ENCODE measurements at regions not wholly inside any gene's neighbourhood (a gene's known extent, or its start where the extent isn't known, plus 50 kb on each side); places are given as distances from the start of the nearest gene placed in this dataset.
"Not testable (repeated sequence)": the region's sequence is repeated elsewhere in the genome, so short reads cannot be mapped to it uniquely, and the experiment has no call there.

DNA sequence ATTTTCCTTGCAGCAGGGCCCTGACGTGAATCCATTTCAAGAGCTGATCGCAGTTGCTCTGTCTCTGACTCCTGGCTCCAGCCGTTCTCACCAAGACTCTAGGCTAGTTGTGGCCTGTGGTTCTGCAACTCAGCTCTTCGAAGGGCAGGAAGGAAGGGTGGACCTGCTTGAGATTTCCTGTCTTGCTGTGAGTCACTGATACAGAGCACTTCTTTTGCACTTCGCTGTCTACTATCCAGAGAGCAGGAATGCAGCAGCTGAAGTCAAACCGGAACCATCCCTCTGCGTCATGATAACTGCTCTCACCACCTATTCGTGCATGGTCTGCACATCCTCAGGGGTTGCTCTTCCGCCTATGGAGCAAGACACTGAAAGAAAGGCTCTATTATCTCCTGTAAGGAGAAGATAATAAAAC, 59.7 kb downstream of the RAP2B start:
- peak; percentile 56 to 86 for DNase-seq (ENCODE audit: low spot score in 2 of 2)
- Histone ChIP-seq H3K4me3 (peak overlapping the region in 1 of 2 donors; percentile 19), H3K4me1 (no peaks in the 10 kb centered on the region), H3K36me3 (no peaks in the 10 kb centered on the region), H3K9me3 (no peaks in the 10 kb centered on the region), H3K27me3 (no peaks in the 10 kb centered on the region), H3K27ac (peak overlapping the region; percentile 36 to 49)
- intact Hi-C loops (cut with DNase I) = no loop called here
- TF ChIP-seq, protein P1, sequence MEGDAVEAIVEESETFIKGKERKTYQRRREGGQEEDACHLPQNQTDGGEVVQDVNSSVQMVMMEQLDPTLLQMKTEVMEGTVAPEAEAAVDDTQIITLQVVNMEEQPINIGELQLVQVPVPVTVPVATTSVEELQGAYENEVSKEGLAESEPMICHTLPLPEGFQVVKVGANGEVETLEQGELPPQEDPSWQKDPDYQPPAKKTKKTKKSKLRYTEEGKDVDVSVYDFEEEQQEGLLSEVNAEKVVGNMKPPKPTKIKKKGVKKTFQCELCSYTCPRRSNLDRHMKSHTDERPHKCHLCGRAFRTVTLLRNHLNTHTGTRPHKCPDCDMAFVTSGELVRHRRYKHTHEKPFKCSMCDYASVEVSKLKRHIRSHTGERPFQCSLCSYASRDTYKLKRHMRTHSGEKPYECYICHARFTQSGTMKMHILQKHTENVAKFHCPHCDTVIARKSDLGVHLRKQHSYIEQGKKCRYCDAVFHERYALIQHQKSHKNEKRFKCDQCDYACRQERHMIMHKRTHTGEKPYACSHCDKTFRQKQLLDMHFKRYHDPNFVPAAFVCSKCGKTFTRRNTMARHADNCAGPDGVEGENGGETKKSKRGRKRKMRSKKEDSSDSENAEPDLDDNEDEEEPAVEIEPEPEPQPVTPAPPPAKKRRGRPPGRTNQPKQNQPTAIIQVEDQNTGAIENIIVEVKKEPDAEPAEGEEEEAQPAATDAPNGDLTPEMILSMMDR (IDR thresholded peaks at IDR 0.05) = no peak

DNA sequence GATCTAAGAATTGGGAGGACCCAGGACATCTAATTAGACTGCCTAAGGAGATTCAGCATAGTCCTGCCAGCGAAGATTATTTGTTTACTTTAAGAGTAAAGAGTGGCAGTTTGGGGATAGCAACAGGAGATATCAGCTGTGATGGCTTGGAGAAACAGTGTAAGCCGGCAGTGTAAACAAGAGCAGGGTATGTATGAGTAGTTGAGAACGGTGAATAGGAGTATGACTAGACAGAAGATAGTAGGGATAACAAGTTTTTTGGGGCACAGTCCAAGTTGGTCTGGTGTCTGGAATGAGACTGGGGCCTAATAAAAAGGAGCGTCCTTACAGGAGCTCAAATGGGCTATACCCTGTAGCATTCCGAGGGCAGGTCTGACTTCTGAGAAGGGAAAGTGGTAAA, 64.9 kb downstream of the RAP2B start:
- DNase-seq (ENCODE audit: low spot score in 2 of 2); intact Hi-C loops (cut with DNase I); H3K4me3 ChIP-seq: not testable (repeated sequence)

DNA sequence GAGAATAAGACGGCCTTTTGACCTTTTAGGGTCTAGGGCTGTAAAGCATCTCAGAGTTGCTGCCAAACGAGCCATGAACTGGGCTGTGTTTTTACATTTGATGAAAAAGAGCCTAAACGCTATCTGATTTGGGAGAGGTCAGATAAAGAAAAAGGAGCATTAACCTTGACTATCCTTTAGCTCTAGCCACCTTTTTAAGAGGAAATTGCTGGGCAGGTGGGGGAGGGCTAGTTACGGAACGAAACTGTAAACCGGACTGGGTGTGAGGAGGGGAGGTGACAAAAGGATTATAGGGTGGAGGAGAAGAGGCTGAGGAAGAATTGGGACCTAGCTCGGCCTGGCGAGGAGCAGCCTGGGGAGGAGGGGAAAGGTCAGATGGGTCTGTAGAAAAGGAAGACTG, 68.4 kb downstream of the RAP2B start:
- H3K4me1 ChIP-seq; H3K36me3 ChIP-seq; H3K27ac ChIP-seq; H3K9me3 ChIP-seq; DNase-seq (ENCODE audit: low spot score in 2 of 2); intact Hi-C loops (cut with DNase I); H3K4me3 ChIP-seq; H3K27me3 ChIP-seq: not testable (repeated sequence)

More for the DNA sequence above, 64.9 kb downstream of the RAP2B start:
- not testable (repeated sequence) for H3K4me1 ChIP-seq, H3K27ac ChIP-seq, H3K9me3 ChIP-seq, H3K27me3 ChIP-seq, H3K36me3 ChIP-seq

DNA sequence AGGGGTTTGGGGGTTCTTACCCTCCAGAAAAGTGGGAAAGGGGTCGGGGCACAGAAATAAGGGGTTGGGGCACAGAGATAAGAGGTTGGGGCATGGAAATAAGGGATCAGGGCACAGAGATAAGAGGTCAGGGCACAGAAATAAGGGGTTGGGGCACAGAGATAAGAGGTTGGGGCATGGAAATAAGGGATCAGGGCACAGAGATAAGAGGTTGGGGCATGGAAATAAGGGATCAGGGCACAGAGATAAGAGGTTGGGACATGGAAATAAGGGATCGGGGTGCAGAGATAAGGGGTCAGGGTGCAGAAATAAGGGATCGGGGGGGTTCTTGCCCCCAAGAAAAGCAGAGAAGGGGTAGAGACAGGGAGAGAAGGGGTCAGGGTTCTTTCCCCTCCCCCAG, 69.2 kb downstream of the RAP2B start:
- intact Hi-C loops (cut with DNase I); H3K4me3 ChIP-seq; H3K9me3 ChIP-seq; H3K27ac ChIP-seq; H3K36me3 ChIP-seq; H3K4me1 ChIP-seq; DNase-seq (ENCODE audit: low spot score in 2 of 2); H3K27me3 ChIP-seq: not testable (repeated sequence)

DNA sequence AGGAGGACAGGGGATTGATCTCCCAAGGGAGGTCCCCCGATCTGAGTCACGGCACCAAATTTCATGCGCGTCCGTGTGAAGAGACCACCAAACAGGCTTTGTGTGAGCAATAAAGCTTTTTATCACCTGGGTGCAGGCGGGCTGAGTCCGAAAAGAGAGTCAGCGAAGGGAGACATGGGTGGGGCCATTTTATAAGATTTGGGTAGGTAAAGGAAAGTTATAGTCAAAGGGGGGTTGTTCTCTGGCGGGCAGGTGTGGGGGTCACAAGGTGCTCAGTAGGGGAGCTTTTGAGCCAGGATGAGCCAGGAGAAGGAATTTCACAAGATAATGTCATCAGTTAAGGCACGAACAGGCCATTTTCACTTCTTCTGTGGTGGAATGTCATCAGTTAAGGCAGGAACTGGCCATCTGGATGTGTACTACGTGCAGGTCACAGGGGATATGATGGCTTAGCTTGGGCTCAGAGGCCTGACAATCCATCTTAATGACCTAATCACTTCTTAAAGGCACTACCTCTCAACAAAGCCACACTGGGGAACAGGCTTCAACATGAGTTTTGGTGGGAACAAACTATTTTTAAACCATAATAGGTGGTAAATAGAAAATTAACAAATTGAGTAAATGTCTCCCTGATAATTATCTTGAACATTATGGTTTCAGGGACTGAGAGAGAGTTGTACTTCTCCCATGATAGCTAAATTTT, 70.2 kb downstream of the RAP2B start:
- H3K4me1 ChIP-seq; DNase-seq (ENCODE audit: low spot score in 2 of 2); H3K4me3 ChIP-seq; H3K9me3 ChIP-seq; intact Hi-C loops (cut with DNase I); H3K27me3 ChIP-seq; H3K36me3 ChIP-seq: not testable (repeated sequence)
- H3K27ac ChIP-seq = peak overlapping the region in 1 of 2 donors; percentile 6

DNA sequence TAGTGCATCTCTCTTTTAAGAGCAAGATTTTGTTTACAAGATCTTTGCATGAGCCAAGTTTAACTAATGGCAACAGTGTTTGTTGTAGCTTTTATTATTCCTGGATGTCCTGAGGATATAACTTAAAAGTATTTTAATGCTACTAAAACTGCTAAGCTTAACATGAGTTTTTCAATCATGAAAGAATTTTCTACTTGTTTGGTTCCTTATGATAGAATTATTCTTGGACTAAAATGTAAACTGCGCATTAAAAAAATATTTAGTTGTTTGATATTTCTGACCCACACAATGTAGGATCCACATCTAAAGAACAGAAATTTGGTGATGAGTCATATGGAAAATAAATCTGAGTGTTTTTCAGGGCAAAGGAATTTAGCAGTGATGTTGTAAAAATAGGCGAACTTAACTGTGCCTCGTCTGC, 70.8 kb downstream of the RAP2B start:
- intact Hi-C loops (cut with DNase I) = no loop called here
- TF ChIP-seq, protein P1 (IDR thresholded peaks at IDR 0.05) = no peak
- Histone ChIP-seq H3K4me1 (peaks cover 0 to 5% of the 10 kb centered on the region in 2 donors), H3K9me3 (no peaks in the 10 kb centered on the region), H3K36me3 (no peaks in the 10 kb centered on the region), H3K4me3 (no peak overlapping the region), H3K27ac (peak overlapping the region in 1 of 2 donors; percentile 6), H3K27me3 (no peaks in the 10 kb centered on the region)
- no peak for DNase-seq (ENCODE audit: low spot score in 2 of 2)

DNA sequence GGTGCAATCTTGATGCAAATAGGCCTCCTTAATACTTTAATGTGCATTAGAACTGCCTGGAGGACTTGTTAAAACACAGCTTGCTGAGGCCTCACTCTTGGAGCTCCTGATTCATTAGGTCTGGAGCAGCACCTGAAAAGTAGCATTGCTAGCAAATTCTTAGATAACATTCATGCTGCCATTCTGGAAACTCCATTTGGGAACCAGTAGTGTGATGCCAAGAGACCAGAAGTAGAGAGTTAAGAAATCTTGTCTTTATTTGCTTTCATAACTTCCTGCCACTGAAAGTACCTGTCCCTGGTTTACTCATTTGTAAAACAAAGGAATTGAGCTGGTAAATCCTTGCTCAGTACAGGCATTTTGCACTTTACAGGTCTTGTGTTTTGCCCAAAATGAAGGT, 72.0 kb downstream of the RAP2B start:
- Histone ChIP-seq H3K27me3 (no peaks in the 10 kb centered on the region), H3K36me3 (no peaks in the 10 kb centered on the region), H3K4me1 (peaks cover 0 to 5% of the 10 kb centered on the region in 2 donors), H3K27ac (peak overlapping the region in 1 of 2 donors; percentile 1), H3K4me3 (no peak overlapping the region), H3K9me3 (no peaks in the 10 kb centered on the region)
- no peak for DNase-seq (ENCODE audit: low spot score in 2 of 2)
- TF ChIP-seq, protein P1 (IDR thresholded peaks at IDR 0.05) = no peak
- intact Hi-C loops (cut with DNase I) = no loop called here

DNA sequence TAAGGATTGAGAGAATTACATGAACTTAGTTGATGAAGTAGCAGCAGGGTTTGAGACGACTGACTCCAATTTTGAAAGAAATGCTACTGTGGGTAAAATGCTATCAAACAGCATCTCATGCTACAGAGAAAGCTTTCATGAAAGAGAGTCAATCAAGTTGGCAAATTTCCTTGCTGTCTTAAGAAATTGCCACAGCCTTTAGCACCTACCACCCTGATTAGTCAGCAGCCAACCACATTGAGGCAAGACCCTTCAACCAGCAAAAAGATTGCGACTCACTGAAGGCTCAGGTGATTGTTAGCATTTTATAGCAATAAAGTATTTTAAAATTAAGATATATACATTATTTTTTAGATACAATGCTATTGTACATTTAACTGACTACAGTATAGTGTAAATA, 80.9 kb downstream of the RAP2B start:
- Histone ChIP-seq H3K27me3 (no peaks in the 10 kb centered on the region), H3K4me3 (no peak overlapping the region), H3K4me1 (peaks cover 0 to 7% of the 10 kb centered on the region in 2 donors), H3K36me3 (no peaks in the 10 kb centered on the region), H3K9me3 (no peaks in the 10 kb centered on the region), H3K27ac (no peak overlapping the region)
- intact Hi-C loops (cut with DNase I) = no loop called here
- DNase-seq (ENCODE audit: low spot score in 2 of 2) = no peak
- TF ChIP-seq, protein P1 (IDR thresholded peaks at IDR 0.05) = no peak
